ENCODE measurements at regions not wholly inside any gene's neighbourhood (a gene's known extent, or its start where the extent isn't known, plus 50 kb on each side); places are given as distances from the start of the nearest gene placed in this dataset.

GRCh38 chr9:88202321-88202720, 64.0 kb upstream of the SPATA31C2 start:
- dilution Hi-C loops (cut with MboI; ENCODE audit: extremely low pct_ligation_motif_present, low sequenced_read_pairs) = no loop called here
- H3K4me2 ChIP-seq (ENCODE audit: control insufficient read depth, extremely low read depth, insufficient read depth, low read depth, low read length) = no peak overlapping the region
- FAIRE-seq (no peak), DNase-seq (ENCODE audit: low read depth, low spot score) (no peak)
- H3K4me1 ChIP-seq (ENCODE audit: control insufficient read depth, extremely low read depth, insufficient read depth, low read length) = peaks cover 17% of the 10 kb centered on the region
- no peaks in the 10 kb centered on the region for H3K27me3 ChIP-seq (ENCODE audit: control insufficient read depth, extremely low read depth, insufficient read depth, low read length)
- H3K27ac ChIP-seq (ENCODE audit: control insufficient read depth, insufficient read depth, low read length) = no peak overlapping the region
- H3K36me3 ChIP-seq (ENCODE audit: control insufficient read depth in 2 of 2, extremely low read depth in 1 of 2, insufficient read depth in 2 of 2, low read length in 2 of 2) = no peaks in the 10 kb centered on the region
- no peak overlapping the region for H3K9ac ChIP-seq (ENCODE audit: control insufficient read depth, extremely low read depth, insufficient read depth, low read length)
- no peaks in the 10 kb centered on the region for H3K79me2 ChIP-seq (ENCODE audit: control insufficient read depth, insufficient read depth, low read length)
- no peak overlapping the region for H3K4me3 ChIP-seq (ENCODE audit: control insufficient read depth in 2 of 3, extremely low read depth in 1 of 3, insufficient read depth in 2 of 3, low read depth in 1 of 3, low read length in 3 of 3)
- TF ChIP-seq CTCF (optimal IDR thresholded peaks at IDR 0.05 in 1 of 3, IDR thresholded peaks at IDR 0.05 in 1 of 3, conservative IDR thresholded peaks at IDR 0.05 in 1 of 3; ENCODE audit: extremely low read depth in 1 of 3, insufficient read depth in 2 of 3, low read length in 3 of 3) (no peak), EZH2 (IDR thresholded peaks at IDR 0.05; ENCODE audit: low read length) (no peak)
- no peak overlapping the region for H2AFZ ChIP-seq (ENCODE audit: control insufficient read depth, low read length)
- H4K20me1 ChIP-seq (ENCODE audit: control insufficient read depth, extremely low read depth, insufficient read depth, low read length) = no peaks in the 10 kb centered on the region
- H3K9me3 ChIP-seq (ENCODE audit: control insufficient read depth, low read depth, low read length) = no peaks in the 10 kb centered on the region
- H3K9me1 ChIP-seq (ENCODE audit: control insufficient read depth, extremely low read depth, insufficient read depth, low read length) = no peaks in the 10 kb centered on the region

- H3K36me3 ChIP-seq (ENCODE audit: control insufficient read depth in 2 of 2, extremely low read depth in 1 of 2, insufficient read depth in 2 of 2, low read length in 2 of 2) = no peaks in the 10 kb centered on the region
- dilution Hi-C loops (cut with MboI; ENCODE audit: extremely low pct_ligation_motif_present, low sequenced_read_pairs) = no loop called here
- peak overlapping the region; percentile 83 for H3K4me2 ChIP-seq (ENCODE audit: control insufficient read depth, extremely low read depth, insufficient read depth, low read depth, low read length)
- peak overlapping the region; percentile 74 for H2AFZ ChIP-seq (ENCODE audit: control insufficient read depth, low read length)
- H3K4me1 ChIP-seq (ENCODE audit: control insufficient read depth, extremely low read depth, insufficient read depth, low read length) = peaks cover 30% of the 10 kb centered on the region
- no peaks in the 10 kb centered on the region for H3K27me3 ChIP-seq (ENCODE audit: control insufficient read depth, extremely low read depth, insufficient read depth, low read length)
- DNase-seq (ENCODE audit: low read depth, low spot score) = no peak
- H3K9ac ChIP-seq (ENCODE audit: control insufficient read depth, extremely low read depth, insufficient read depth, low read length) = peak overlapping the region; percentile 41
- no peaks in the 10 kb centered on the region for H3K9me3 ChIP-seq (ENCODE audit: control insufficient read depth, low read depth, low read length)
- no peak for TF ChIP-seq EZH2 (IDR thresholded peaks at IDR 0.05; ENCODE audit: low read length)
- H3K27ac ChIP-seq (ENCODE audit: control insufficient read depth, insufficient read depth, low read length) = peak overlapping the region; percentile 78
- no peaks in the 10 kb centered on the region for H4K20me1 ChIP-seq (ENCODE audit: control insufficient read depth, extremely low read depth, insufficient read depth, low read length)
- H3K79me2 ChIP-seq (ENCODE audit: control insufficient read depth, insufficient read depth, low read length) = no peaks in the 10 kb centered on the region
- H3K9me1 ChIP-seq (ENCODE audit: control insufficient read depth, extremely low read depth, insufficient read depth, low read length) = no peaks in the 10 kb centered on the region
- peak; percentile 34 for FAIRE-seq
- H3K4me3 ChIP-seq (ENCODE audit: control insufficient read depth in 2 of 3, extremely low read depth in 1 of 3, insufficient read depth in 2 of 3, low read depth in 1 of 3, low read length in 3 of 3) = peak overlapping the region in 1 of 3 experiments; percentile 49
Measured at GRCh38 chr9:88198341-88198807, 60.1 kb upstream of the SPATA31C2 start.

DNA sequence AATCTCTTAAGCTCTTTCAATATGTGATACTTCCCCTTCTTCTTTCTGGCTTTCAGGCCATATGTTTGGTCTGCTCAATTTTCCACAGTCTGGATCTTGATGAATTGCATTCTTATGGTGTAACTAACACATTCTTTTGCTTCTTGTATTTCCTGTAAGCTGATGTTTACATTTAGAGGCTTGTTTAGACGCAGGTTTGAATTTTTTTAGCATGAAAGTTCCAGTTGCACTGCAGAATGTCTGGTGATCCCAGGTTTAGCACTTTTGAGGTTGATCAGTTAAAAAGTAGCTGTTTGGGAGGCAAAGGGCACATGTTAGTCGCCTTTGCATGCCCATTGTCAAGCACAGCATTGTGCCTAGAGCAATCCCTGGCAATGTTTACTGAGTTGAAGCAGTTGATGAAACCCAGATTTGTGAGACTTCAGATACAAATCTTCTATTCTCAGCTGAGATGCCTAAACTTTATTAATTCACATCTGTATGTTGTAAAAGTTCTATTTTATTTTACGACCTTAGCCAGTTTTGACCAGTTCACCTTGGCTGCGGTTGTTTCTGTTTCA, 59.6 kb upstream of the SPATA31C2 start:
- TF ChIP-seq EZH2 (IDR thresholded peaks at IDR 0.05; ENCODE audit: low read length) = no peak
- TF ChIP-seq CTCF (optimal IDR thresholded peaks at IDR 0.05 in 1 of 3, IDR thresholded peaks at IDR 0.05 in 1 of 3, conservative IDR thresholded peaks at IDR 0.05 in 1 of 3; ENCODE audit: extremely low read depth in 1 of 3, insufficient read depth in 2 of 3, low read length in 3 of 3) = no peak
- H3K27me3 ChIP-seq (ENCODE audit: control insufficient read depth, extremely low read depth, insufficient read depth, low read length) = no peaks in the 10 kb centered on the region
- no peaks in the 10 kb centered on the region for H3K36me3 ChIP-seq (ENCODE audit: control insufficient read depth in 2 of 2, extremely low read depth in 1 of 2, insufficient read depth in 2 of 2, low read length in 2 of 2)
- no peaks in the 10 kb centered on the region for H4K20me1 ChIP-seq (ENCODE audit: control insufficient read depth, extremely low read depth, insufficient read depth, low read length)
- peak overlapping the region; percentile 83 for H3K4me2 ChIP-seq (ENCODE audit: control insufficient read depth, extremely low read depth, insufficient read depth, low read depth, low read length)
- H2AFZ ChIP-seq (ENCODE audit: control insufficient read depth, low read length) = peak overlapping the region; percentile 74
- no peaks in the 10 kb centered on the region for H3K79me2 ChIP-seq (ENCODE audit: control insufficient read depth, insufficient read depth, low read length)
- peak overlapping the region; percentile 78 for H3K27ac ChIP-seq (ENCODE audit: control insufficient read depth, insufficient read depth, low read length)
- H3K9me1 ChIP-seq (ENCODE audit: control insufficient read depth, extremely low read depth, insufficient read depth, low read length) = no peaks in the 10 kb centered on the region
- peak overlapping the region in 2 of 3 experiments; percentile 43 to 49 for H3K4me3 ChIP-seq (ENCODE audit: control insufficient read depth in 2 of 3, extremely low read depth in 1 of 3, insufficient read depth in 2 of 3, low read depth in 1 of 3, low read length in 3 of 3)
- dilution Hi-C loops (cut with MboI; ENCODE audit: extremely low pct_ligation_motif_present, low sequenced_read_pairs) = no loop called here
- H3K9ac ChIP-seq (ENCODE audit: control insufficient read depth, extremely low read depth, insufficient read depth, low read length) = peak overlapping the region; percentile 41
- H3K9me3 ChIP-seq (ENCODE audit: control insufficient read depth, low read depth, low read length) = no peaks in the 10 kb centered on the region
- peaks cover 30% of the 10 kb centered on the region for H3K4me1 ChIP-seq (ENCODE audit: control insufficient read depth, extremely low read depth, insufficient read depth, low read length)
- FAIRE-seq (peak; percentile 72), DNase-seq (ENCODE audit: low read depth, low spot score) (peak; percentile 32)

All from keratinocyte (primary cell).